ENCODE measurements at regions not wholly inside any gene's neighbourhood (a gene's known extent, or its start where the extent isn't known, plus 50 kb on each side); places are given as distances from the start of the nearest gene placed in this dataset.

GRCh38 chr13:74657765-74658164, 523.6 kb upstream of the KLF12 start:
- Histone ChIP-seq H3K27me3 (ENCODE audit: low read depth) (no peaks in the 10 kb centered on the region), H3K9me3 (no peaks in the 10 kb centered on the region), H3K27ac (no peak overlapping the region), H3K4me3 (no peak overlapping the region), H3K36me3 (no peaks in the 10 kb centered on the region), H3K4me1 (no peaks in the 10 kb centered on the region)
- intact Hi-C loops (cut with DNase I) = no loop called here
- DNase-seq (no peak), ATAC-seq (no peak)
- no peak for TF ChIP-seq CTCF (IDR thresholded peaks at IDR 0.05)

- Histone ChIP-seq H3K36me3 (no peaks in the 10 kb centered on the region), H3K27me3 (ENCODE audit: low read depth) (no peaks in the 10 kb centered on the region), H3K4me1 (no peaks in the 10 kb centered on the region), H3K4me3 (no peak overlapping the region), H3K9me3 (no peaks in the 10 kb centered on the region), H3K27ac (no peak overlapping the region)
- no peak for ATAC-seq
- TF ChIP-seq CTCF (IDR thresholded peaks at IDR 0.05) = no peak
- intact Hi-C loops (cut with DNase I) = no loop called here
- no peak for DNase-seq
These were observed 516.9 kb upstream of the KLF12 start for GRCh38 chr13:74651121-74651520.

- no peak for TF ChIP-seq CTCF (IDR thresholded peaks at IDR 0.05)
- intact Hi-C loops (cut with DNase I) = no loop called here
- no peak for DNase-seq
- no peak for ATAC-seq
- no peaks in the 10 kb centered on the region for H3K27me3 ChIP-seq (ENCODE audit: low read depth)
- H3K4me3 ChIP-seq = no peak overlapping the region
- H3K9me3 ChIP-seq = no peaks in the 10 kb centered on the region
- no peaks in the 10 kb centered on the region for H3K36me3 ChIP-seq
- no peaks in the 10 kb centered on the region for H3K4me1 ChIP-seq
- H3K27ac ChIP-seq = no peak overlapping the region
These were observed 513.8 kb upstream of the KLF12 start for GRCh38 chr13:74647991-74648390.

DNA sequence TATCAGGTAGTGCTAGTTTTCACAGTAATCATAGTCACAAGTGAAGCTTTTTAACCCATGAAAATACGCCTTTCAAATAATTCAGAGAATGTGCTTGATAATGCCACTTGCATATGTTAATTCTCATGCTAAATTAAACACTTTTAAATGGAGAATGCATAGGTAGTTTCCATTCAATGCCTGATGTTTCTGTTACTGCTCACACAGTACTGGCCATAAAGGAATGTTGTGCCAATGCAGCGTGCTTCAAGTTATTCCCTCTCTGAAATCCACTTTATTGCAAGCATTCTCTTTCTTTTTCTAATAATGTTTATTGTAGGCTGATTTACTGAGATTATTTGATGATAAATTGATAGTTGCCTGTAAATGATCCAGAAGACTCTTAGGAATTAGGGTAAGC, 513.0 kb upstream of the KLF12 start:
- DNase-seq (no peak), ATAC-seq (no peak)
- Histone ChIP-seq H3K4me3 (no peak overlapping the region), H3K4me1 (no peaks in the 10 kb centered on the region), H3K9me3 (no peaks in the 10 kb centered on the region), H3K36me3 (no peaks in the 10 kb centered on the region), H3K27ac (no peak overlapping the region), H3K27me3 (ENCODE audit: low read depth) (no peaks in the 10 kb centered on the region)
- intact Hi-C loops (cut with DNase I) = no loop called here
- TF ChIP-seq CTCF (IDR thresholded peaks at IDR 0.05) = no peak

- no peaks in the 10 kb centered on the region for H3K9me3 ChIP-seq
- no peaks in the 10 kb centered on the region for H3K36me3 ChIP-seq
- intact Hi-C loops (cut with DNase I) = no loop called here
- ATAC-seq = no peak
- H3K27me3 ChIP-seq (ENCODE audit: low read depth) = no peaks in the 10 kb centered on the region
- H3K4me3 ChIP-seq = no peak overlapping the region
- no peaks in the 10 kb centered on the region for H3K4me1 ChIP-seq
- no peak for DNase-seq
- TF ChIP-seq CTCF (IDR thresholded peaks at IDR 0.05) = no peak
- no peak overlapping the region for H3K27ac ChIP-seq
These were observed 511.9 kb upstream of the KLF12 start for GRCh38 chr13:74646091-74646490.

GRCh38 chr13:74645586-74645985, 511.4 kb upstream of the KLF12 start:
- H3K4me1 ChIP-seq = no peaks in the 10 kb centered on the region
- intact Hi-C loops (cut with DNase I) = no loop called here
- H3K4me3 ChIP-seq = no peak overlapping the region
- ATAC-seq (no peak), DNase-seq (no peak)
- H3K27ac ChIP-seq = no peak overlapping the region
- H3K9me3 ChIP-seq = no peaks in the 10 kb centered on the region
- H3K36me3 ChIP-seq = no peaks in the 10 kb centered on the region
- TF ChIP-seq CTCF (IDR thresholded peaks at IDR 0.05) = no peak
- no peaks in the 10 kb centered on the region for H3K27me3 ChIP-seq (ENCODE audit: low read depth)

All from lower lobe of right lung (tissue), 2 donors.